Hepatocyte (in vitro differentiated cells): ENCODE measurements at regions not wholly inside any gene's neighbourhood (a gene's known extent, or its start where the extent isn't known, plus 50 kb on each side); places are given as distances from the start of the nearest gene placed in this dataset.

Experiments
- EZH2 ChIP-seq: fragments of 200-600 bp; sonication (generic); IDR thresholded peaks from 2 replicates; pipeline ENCODE4 v1.6.1; 2016; ENCODE audit warnings: antibody characterized with exemption, mild to moderate bottlenecking, borderline replicate concordance
- TF ChIP-seq, protein P1 (sequence below): fragments of 200-600 bp; sonication (generic); IDR thresholded peaks from 2 replicates; pipeline ENCODE4 v1.5.1; 2016; ENCODE audit warnings: antibody characterized with exemption, mild to moderate bottlenecking; ENCODE audit not compliant: poor library complexity

DNA sequence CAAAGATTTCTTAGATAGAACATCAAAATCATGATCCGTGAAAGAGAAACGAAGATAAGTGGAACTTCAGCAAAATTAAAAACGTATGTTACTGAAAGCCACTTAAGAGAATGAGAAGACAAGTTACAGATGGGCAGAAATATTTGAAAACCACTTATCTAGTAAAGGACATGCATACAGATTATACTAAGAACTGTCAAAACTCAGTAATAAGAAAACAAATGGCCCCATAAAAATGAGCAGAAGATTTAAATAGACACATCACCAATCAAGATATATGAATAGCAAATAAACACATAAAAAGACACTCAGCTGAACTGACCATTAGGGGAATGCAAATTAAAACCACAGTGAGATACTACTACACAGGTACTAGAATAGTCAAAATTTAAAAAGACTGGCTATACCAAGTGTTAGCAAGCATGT is 343.7 kb downstream of the PTEN start:
- TF ChIP-seq, protein P1, sequence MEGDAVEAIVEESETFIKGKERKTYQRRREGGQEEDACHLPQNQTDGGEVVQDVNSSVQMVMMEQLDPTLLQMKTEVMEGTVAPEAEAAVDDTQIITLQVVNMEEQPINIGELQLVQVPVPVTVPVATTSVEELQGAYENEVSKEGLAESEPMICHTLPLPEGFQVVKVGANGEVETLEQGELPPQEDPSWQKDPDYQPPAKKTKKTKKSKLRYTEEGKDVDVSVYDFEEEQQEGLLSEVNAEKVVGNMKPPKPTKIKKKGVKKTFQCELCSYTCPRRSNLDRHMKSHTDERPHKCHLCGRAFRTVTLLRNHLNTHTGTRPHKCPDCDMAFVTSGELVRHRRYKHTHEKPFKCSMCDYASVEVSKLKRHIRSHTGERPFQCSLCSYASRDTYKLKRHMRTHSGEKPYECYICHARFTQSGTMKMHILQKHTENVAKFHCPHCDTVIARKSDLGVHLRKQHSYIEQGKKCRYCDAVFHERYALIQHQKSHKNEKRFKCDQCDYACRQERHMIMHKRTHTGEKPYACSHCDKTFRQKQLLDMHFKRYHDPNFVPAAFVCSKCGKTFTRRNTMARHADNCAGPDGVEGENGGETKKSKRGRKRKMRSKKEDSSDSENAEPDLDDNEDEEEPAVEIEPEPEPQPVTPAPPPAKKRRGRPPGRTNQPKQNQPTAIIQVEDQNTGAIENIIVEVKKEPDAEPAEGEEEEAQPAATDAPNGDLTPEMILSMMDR = no peak
- TF ChIP-seq EZH2 = no peak
